ENCODE measurements at regions not wholly inside any gene's neighbourhood (a gene's known extent, or its start where the extent isn't known, plus 50 kb on each side); places are given as distances from the start of the nearest gene placed in this dataset.

- peaks cover 0 to 4% of the 10 kb centered on the region in 2 donors for H3K4me1 ChIP-seq (ENCODE audit: control insufficient read depth in 1 of 2, insufficient read depth in 2 of 2, low read length in 2 of 2)
- no peak overlapping the region for H3K27ac ChIP-seq (ENCODE audit: low read length)
- no peaks in the 10 kb centered on the region for H3K36me3 ChIP-seq (ENCODE audit: control insufficient read depth in 1 of 2, insufficient read depth in 2 of 2, low read length in 2 of 2)
- H3K9me3 ChIP-seq (ENCODE audit: control insufficient read depth in 1 of 2, low read length in 2 of 2), result no peaks in the 10 kb centered on the region
- no peak overlapping the region for H3K4me3 ChIP-seq (ENCODE audit: low read depth in 1 of 2, low read length in 2 of 2)
- H3K27me3 ChIP-seq (ENCODE audit: low read depth, low read length), result no peaks in the 10 kb centered on the region
These were observed 62.2 kb upstream of the ZNF32 start for GRCh38 chr10:43710772-43711471.

DNA sequence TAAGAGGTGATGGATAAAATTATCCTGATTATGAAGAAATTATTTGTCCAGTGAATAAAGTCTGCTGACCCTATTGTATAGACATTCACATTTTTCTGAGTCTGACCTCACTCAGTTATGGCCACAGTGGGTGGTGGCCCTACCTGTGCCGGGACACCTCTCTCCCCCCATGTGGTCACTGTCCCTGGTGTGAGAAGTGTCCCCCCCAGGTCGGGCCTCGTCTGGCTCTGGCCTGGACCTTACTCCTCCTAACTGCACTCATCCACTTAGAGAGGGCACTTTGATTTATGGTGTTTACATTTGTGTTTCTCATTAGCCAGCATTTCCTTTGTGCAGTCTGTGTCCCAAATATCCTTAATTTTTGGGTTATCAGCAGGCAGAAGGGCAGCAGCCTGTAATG is 59.6 kb upstream of the ZNF32 start:
- no peaks in the 10 kb centered on the region for H3K9me3 ChIP-seq (ENCODE audit: control insufficient read depth in 1 of 2, low read length in 2 of 2)
- no peak overlapping the region for H3K27ac ChIP-seq (ENCODE audit: low read length)

DNA sequence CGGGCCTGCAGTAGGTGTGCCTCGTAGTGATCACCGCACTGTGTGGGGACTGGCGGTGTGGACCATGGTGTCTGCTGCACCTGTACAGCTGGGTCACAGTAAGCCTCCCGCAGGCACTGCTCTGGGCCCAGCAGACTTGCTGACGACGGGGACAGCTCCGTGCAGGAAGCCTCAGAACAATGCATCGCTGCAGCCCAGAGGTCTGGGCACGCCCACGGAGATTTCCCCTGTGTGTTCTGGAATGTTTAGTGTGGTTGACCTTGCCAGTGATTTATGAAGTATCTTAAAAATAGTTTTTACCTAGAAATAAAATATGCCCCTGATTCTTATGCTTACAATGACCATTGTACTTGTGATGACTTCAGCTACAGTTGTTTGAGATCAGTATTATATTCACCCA is 59.1 kb upstream of the ZNF32 start:
- Histone ChIP-seq H3K27ac (ENCODE audit: low read length) (no peak overlapping the region), H3K4me1 (ENCODE audit: control insufficient read depth in 1 of 2, insufficient read depth in 2 of 2, low read length in 2 of 2) (peaks cover 0 to 4% of the 10 kb centered on the region in 2 donors), H3K27me3 (ENCODE audit: low read depth, low read length) (no peaks in the 10 kb centered on the region), H3K36me3 (ENCODE audit: control insufficient read depth in 1 of 2, insufficient read depth in 2 of 2, low read length in 2 of 2) (no peaks in the 10 kb centered on the region), H3K4me3 (ENCODE audit: low read depth in 1 of 2, low read length in 2 of 2) (no peak overlapping the region), H3K9me3 (ENCODE audit: control insufficient read depth in 1 of 2, low read length in 2 of 2) (no peaks in the 10 kb centered on the region)

More for the DNA sequence above, 59.6 kb upstream of the ZNF32 start:
- Histone ChIP-seq H3K4me1 (ENCODE audit: control insufficient read depth in 1 of 2, insufficient read depth in 2 of 2, low read length in 2 of 2) (peaks cover 0 to 4% of the 10 kb centered on the region in 2 donors), H3K27me3 (ENCODE audit: low read depth, low read length) (no peaks in the 10 kb centered on the region), H3K36me3 (ENCODE audit: control insufficient read depth in 1 of 2, insufficient read depth in 2 of 2, low read length in 2 of 2) (no peaks in the 10 kb centered on the region), H3K4me3 (ENCODE audit: low read depth in 1 of 2, low read length in 2 of 2) (no peak overlapping the region)

DNA sequence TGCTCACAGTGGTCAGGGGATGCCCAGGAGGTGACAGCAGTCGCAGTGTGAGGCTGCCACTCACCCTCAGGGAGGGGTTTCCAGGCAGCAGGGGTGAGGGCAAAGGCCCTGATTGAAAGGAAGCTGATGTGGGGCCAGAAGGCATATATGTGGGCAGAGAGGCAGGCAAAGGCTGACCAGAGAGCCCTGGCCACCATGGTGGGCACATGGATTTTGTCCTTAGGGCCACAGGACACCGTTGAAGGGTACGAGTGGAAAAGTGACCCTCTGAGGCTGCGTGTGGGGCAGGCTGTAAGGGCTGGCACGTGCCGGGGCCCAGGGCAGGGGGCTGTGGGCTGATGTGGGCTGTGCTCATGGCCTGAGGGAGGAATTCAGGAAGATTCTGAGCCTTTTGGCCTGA is 57.5 kb upstream of the ZNF32 start:
- Histone ChIP-seq H3K27me3 (ENCODE audit: low read depth, low read length) (no peaks in the 10 kb centered on the region), H3K36me3 (ENCODE audit: control insufficient read depth in 1 of 2, insufficient read depth in 2 of 2, low read length in 2 of 2) (no peaks in the 10 kb centered on the region), H3K27ac (ENCODE audit: low read length) (no peak overlapping the region), H3K4me3 (ENCODE audit: low read depth in 1 of 2, low read length in 2 of 2) (no peak overlapping the region), H3K9me3 (ENCODE audit: control insufficient read depth in 1 of 2, low read length in 2 of 2) (no peaks in the 10 kb centered on the region), H3K4me1 (ENCODE audit: control insufficient read depth in 1 of 2, insufficient read depth in 2 of 2, low read length in 2 of 2) (peaks cover 0 to 4% of the 10 kb centered on the region in 2 donors)

- peaks cover 0 to 4% of the 10 kb centered on the region in 2 donors for H3K4me1 ChIP-seq (ENCODE audit: control insufficient read depth in 1 of 2, insufficient read depth in 2 of 2, low read length in 2 of 2)
- H3K27me3 ChIP-seq (ENCODE audit: low read depth, low read length), result no peaks in the 10 kb centered on the region
- H3K9me3 ChIP-seq (ENCODE audit: control insufficient read depth in 1 of 2, low read length in 2 of 2), result no peaks in the 10 kb centered on the region
- H3K27ac ChIP-seq (ENCODE audit: low read length), result no peak overlapping the region
- H3K36me3 ChIP-seq (ENCODE audit: control insufficient read depth in 1 of 2, insufficient read depth in 2 of 2, low read length in 2 of 2), result no peaks in the 10 kb centered on the region
- no peak overlapping the region for H3K4me3 ChIP-seq (ENCODE audit: low read depth in 1 of 2, low read length in 2 of 2)
These were observed 54.6 kb upstream of the ZNF32 start for GRCh38 chr10:43703286-43703685.

DNA sequence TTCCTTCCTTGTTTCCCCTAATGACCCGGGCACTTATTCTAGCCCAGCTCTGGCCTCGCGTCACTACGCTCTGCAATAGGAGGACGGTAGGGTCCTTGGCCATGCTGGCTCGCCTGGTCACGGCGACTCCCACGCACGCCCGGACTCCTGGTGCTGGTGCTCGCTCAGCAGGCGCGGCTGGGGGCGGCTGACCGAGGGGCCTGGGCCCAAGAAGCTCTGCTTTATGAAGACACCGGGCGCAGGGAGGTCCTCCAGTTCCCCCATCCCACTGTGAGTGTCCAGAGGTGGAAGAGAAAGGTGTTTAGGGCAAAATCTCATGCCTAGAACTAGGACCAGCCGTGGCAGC is 54.2 kb upstream of the ZNF32 start:
- Histone ChIP-seq H3K4me1 (ENCODE audit: control insufficient read depth in 1 of 2, insufficient read depth in 2 of 2, low read length in 2 of 2) (peaks cover 0 to 4% of the 10 kb centered on the region in 2 donors), H3K27ac (ENCODE audit: low read length) (no peak overlapping the region), H3K36me3 (ENCODE audit: control insufficient read depth in 1 of 2, insufficient read depth in 2 of 2, low read length in 2 of 2) (no peaks in the 10 kb centered on the region), H3K9me3 (ENCODE audit: control insufficient read depth in 1 of 2, low read length in 2 of 2) (no peaks in the 10 kb centered on the region), H3K27me3 (ENCODE audit: low read depth, low read length) (no peaks in the 10 kb centered on the region), H3K4me3 (ENCODE audit: low read depth in 1 of 2, low read length in 2 of 2) (no peak overlapping the region)

- Histone ChIP-seq H3K4me3 (ENCODE audit: low read depth in 1 of 2, low read length in 2 of 2) (no peak overlapping the region), H3K4me1 (ENCODE audit: control insufficient read depth in 1 of 2, insufficient read depth in 2 of 2, low read length in 2 of 2) (no peaks in the 10 kb centered on the region), H3K9me3 (ENCODE audit: control insufficient read depth in 1 of 2, low read length in 2 of 2) (no peaks in the 10 kb centered on the region), H3K36me3 (ENCODE audit: control insufficient read depth in 1 of 2, insufficient read depth in 2 of 2, low read length in 2 of 2) (no peaks in the 10 kb centered on the region), H3K27me3 (ENCODE audit: low read depth, low read length) (no peaks in the 10 kb centered on the region), H3K27ac (ENCODE audit: low read length) (no peak overlapping the region)
These were observed 53.7 kb upstream of the ZNF32 start for GRCh38 chr10:43702213-43702935.

GRCh38 chr10:43701295-43701694 is 52.6 kb upstream of the ZNF32 start:
- Histone ChIP-seq H3K27me3 (ENCODE audit: low read depth, low read length) (no peaks in the 10 kb centered on the region), H3K27ac (ENCODE audit: low read length) (no peak overlapping the region), H3K4me1 (ENCODE audit: control insufficient read depth in 1 of 2, insufficient read depth in 2 of 2, low read length in 2 of 2) (no peaks in the 10 kb centered on the region), H3K36me3 (ENCODE audit: control insufficient read depth in 1 of 2, insufficient read depth in 2 of 2, low read length in 2 of 2) (no peaks in the 10 kb centered on the region), H3K4me3 (ENCODE audit: low read depth in 1 of 2, low read length in 2 of 2) (no peak overlapping the region), H3K9me3 (ENCODE audit: control insufficient read depth in 1 of 2, low read length in 2 of 2) (no peaks in the 10 kb centered on the region)

DNA sequence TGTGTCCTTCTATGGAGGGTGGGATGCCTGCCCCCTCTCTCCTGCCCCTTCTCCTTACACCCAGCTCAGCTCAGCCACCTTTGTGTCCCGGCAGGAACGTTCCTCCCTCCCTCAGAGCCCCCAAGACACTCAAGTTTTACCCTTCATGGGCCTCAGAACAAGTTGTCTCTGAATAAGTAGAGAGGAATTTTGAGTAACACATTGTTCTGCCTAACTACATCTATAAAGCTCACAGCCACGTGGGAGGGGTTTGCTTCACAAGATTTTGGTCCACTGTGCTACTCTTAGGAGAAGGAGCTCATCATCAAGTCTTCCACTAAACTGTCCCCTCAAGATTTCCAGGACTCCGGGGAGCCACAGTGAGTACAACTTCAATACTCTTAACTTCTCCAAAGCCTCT is 51.6 kb upstream of the ZNF32 start:
- Histone ChIP-seq H3K4me3 (ENCODE audit: low read depth in 1 of 2, low read length in 2 of 2) (no peak overlapping the region), H3K9me3 (ENCODE audit: control insufficient read depth in 1 of 2, low read length in 2 of 2) (no peaks in the 10 kb centered on the region), H3K4me1 (ENCODE audit: control insufficient read depth in 1 of 2, insufficient read depth in 2 of 2, low read length in 2 of 2) (no peaks in the 10 kb centered on the region), H3K27ac (ENCODE audit: low read length) (no peak overlapping the region), H3K27me3 (ENCODE audit: low read depth, low read length) (no peaks in the 10 kb centered on the region), H3K36me3 (ENCODE audit: control insufficient read depth in 1 of 2, insufficient read depth in 2 of 2, low read length in 2 of 2) (no peaks in the 10 kb centered on the region)

DNA sequence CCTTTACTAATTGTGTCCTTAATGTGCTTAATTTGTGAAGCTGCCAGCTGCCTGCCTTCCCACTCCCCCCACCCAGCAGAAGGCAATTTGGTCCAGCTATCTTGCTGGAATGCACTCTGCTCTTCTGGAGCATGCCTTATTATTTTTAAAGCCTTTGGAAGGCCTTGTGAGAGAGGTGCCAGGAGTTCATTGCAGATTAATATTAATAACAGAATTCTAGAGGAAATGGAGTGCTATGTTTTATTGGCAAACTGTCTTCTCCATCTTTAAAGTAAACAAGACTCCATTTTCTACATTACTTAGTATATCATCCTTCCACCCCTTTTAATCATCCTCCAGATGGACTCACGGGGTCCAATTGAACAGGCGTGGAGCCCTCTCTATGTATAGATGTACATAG is 50.8 kb upstream of the ZNF32 start:
- H3K4me1 ChIP-seq (ENCODE audit: control insufficient read depth in 1 of 2, insufficient read depth in 2 of 2, low read length in 2 of 2), result no peaks in the 10 kb centered on the region

More for the DNA sequence above, 50.8 kb upstream of the ZNF32 start:
- H3K9me3 ChIP-seq (ENCODE audit: control insufficient read depth in 1 of 2, low read length in 2 of 2), result no peaks in the 10 kb centered on the region
- no peak overlapping the region for H3K27ac ChIP-seq (ENCODE audit: low read length)
- H3K27me3 ChIP-seq (ENCODE audit: low read depth, low read length), result no peaks in the 10 kb centered on the region
- H3K36me3 ChIP-seq (ENCODE audit: control insufficient read depth in 1 of 2, insufficient read depth in 2 of 2, low read length in 2 of 2), result no peaks in the 10 kb centered on the region
- H3K4me3 ChIP-seq (ENCODE audit: low read depth in 1 of 2, low read length in 2 of 2), result no peak overlapping the region
